ENCODE measurements at regions not wholly inside any gene's neighbourhood (a gene's known extent, or its start where the extent isn't known, plus 50 kb on each side); places are given as distances from the start of the nearest gene placed in this dataset.

GRCh38 chr2:239814861-239815601 lies 210.1 kb downstream of the NDUFA10 start:
- H3K27me3 ChIP-seq (ENCODE audit: insufficient read depth, low read length): no peaks in the 10 kb centered on the region
- H3K9me3 ChIP-seq (ENCODE audit: insufficient read depth, low read depth, low read length): no peaks in the 10 kb centered on the region
- H3K4me1 ChIP-seq (ENCODE audit: insufficient read depth, low read length): no peaks in the 10 kb centered on the region
- no peak overlapping the region for H3K9ac ChIP-seq (ENCODE audit: low read depth, low read length)
- H3K36me3 ChIP-seq (ENCODE audit: insufficient read depth, low read depth, low read length): no peaks in the 10 kb centered on the region
- H3K4me3 ChIP-seq (ENCODE audit: low read length): no peak overlapping the region
- no peak overlapping the region for H3K27ac ChIP-seq (ENCODE audit: low read length)

GRCh38 chr2:239814116-239814860 lies 210.9 kb downstream of the NDUFA10 start:
- Histone ChIP-seq H3K4me3 (ENCODE audit: low read length) (no peak overlapping the region), H3K9me3 (ENCODE audit: insufficient read depth, low read depth, low read length) (no peaks in the 10 kb centered on the region), H3K27me3 (ENCODE audit: insufficient read depth, low read length) (no peaks in the 10 kb centered on the region), H3K27ac (ENCODE audit: low read length) (no peak overlapping the region), H3K36me3 (ENCODE audit: insufficient read depth, low read depth, low read length) (no peaks in the 10 kb centered on the region), H3K4me1 (ENCODE audit: insufficient read depth, low read length) (no peaks in the 10 kb centered on the region), H3K9ac (ENCODE audit: low read depth, low read length) (no peak overlapping the region)

- no peaks in the 10 kb centered on the region for H3K4me1 ChIP-seq (ENCODE audit: insufficient read depth, low read length)
- H3K27me3 ChIP-seq (ENCODE audit: insufficient read depth, low read length): no peaks in the 10 kb centered on the region
- no peak overlapping the region for H3K9ac ChIP-seq (ENCODE audit: low read depth, low read length)
- no peak overlapping the region for H3K27ac ChIP-seq (ENCODE audit: low read length)
- H3K9me3 ChIP-seq (ENCODE audit: insufficient read depth, low read depth, low read length): no peaks in the 10 kb centered on the region
- no peaks in the 10 kb centered on the region for H3K36me3 ChIP-seq (ENCODE audit: insufficient read depth, low read depth, low read length)
- H3K4me3 ChIP-seq (ENCODE audit: low read length): no peak overlapping the region
These were observed 211.7 kb downstream of the NDUFA10 start for GRCh38 chr2:239813261-239814115.

GRCh38 chr2:239811806-239812560 lies 213.2 kb downstream of the NDUFA10 start:
- Histone ChIP-seq H3K4me3 (ENCODE audit: low read length) (no peak overlapping the region), H3K27me3 (ENCODE audit: insufficient read depth, low read length) (no peaks in the 10 kb centered on the region), H3K27ac (ENCODE audit: low read length) (no peak overlapping the region), H3K4me1 (ENCODE audit: insufficient read depth, low read length) (no peaks in the 10 kb centered on the region), H3K9me3 (ENCODE audit: insufficient read depth, low read depth, low read length) (no peaks in the 10 kb centered on the region), H3K9ac (ENCODE audit: low read depth, low read length) (no peak overlapping the region), H3K36me3 (ENCODE audit: insufficient read depth, low read depth, low read length) (no peaks in the 10 kb centered on the region)

- Histone ChIP-seq H3K27ac (ENCODE audit: low read length) (no peak overlapping the region), H3K9ac (ENCODE audit: low read depth, low read length) (no peak overlapping the region), H3K4me3 (ENCODE audit: low read length) (no peak overlapping the region), H3K9me3 (ENCODE audit: insufficient read depth, low read depth, low read length) (no peaks in the 10 kb centered on the region), H3K27me3 (ENCODE audit: insufficient read depth, low read length) (no peaks in the 10 kb centered on the region), H3K4me1 (ENCODE audit: insufficient read depth, low read length) (no peaks in the 10 kb centered on the region), H3K36me3 (ENCODE audit: insufficient read depth, low read depth, low read length) (no peaks in the 10 kb centered on the region)
These were observed 213.9 kb downstream of the NDUFA10 start for GRCh38 chr2:239811111-239811781.

- Histone ChIP-seq H3K9me3 (ENCODE audit: insufficient read depth, low read depth, low read length) (no peaks in the 10 kb centered on the region), H3K27ac (ENCODE audit: low read length) (no peak overlapping the region), H3K4me1 (ENCODE audit: insufficient read depth, low read length) (no peaks in the 10 kb centered on the region), H3K27me3 (ENCODE audit: insufficient read depth, low read length) (no peaks in the 10 kb centered on the region), H3K4me3 (ENCODE audit: low read length) (no peak overlapping the region), H3K9ac (ENCODE audit: low read depth, low read length) (no peak overlapping the region), H3K36me3 (ENCODE audit: insufficient read depth, low read depth, low read length) (no peaks in the 10 kb centered on the region)
These were observed 215.8 kb downstream of the NDUFA10 start for GRCh38 chr2:239809391-239809790.

DNA sequence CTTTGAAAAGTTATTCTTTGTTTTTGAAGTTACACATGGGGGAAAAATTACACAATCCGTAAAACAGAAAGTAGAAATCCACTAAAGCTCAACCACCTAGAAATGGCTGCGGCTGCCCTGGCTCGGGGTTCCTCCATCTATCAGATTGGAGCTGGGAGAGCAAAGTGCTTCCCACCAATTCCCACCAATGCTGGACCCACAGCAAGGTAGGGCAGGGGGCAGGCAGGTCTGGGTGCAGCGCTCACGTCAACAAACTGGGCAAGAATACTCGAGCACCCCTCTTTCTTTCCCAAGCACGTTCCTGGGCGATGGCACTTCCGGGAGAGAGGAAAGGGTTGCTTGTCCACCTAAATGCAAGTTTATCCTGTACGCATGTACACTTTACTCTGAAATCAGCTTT lies 217.6 kb downstream of the NDUFA10 start:
- Histone ChIP-seq H3K9me3 (ENCODE audit: insufficient read depth, low read depth, low read length) (no peaks in the 10 kb centered on the region), H3K36me3 (ENCODE audit: insufficient read depth, low read depth, low read length) (no peaks in the 10 kb centered on the region), H3K27me3 (ENCODE audit: insufficient read depth, low read length) (no peaks in the 10 kb centered on the region), H3K9ac (ENCODE audit: low read depth, low read length) (no peak overlapping the region), H3K4me1 (ENCODE audit: insufficient read depth, low read length) (no peaks in the 10 kb centered on the region), H3K27ac (ENCODE audit: low read length) (no peak overlapping the region), H3K4me3 (ENCODE audit: low read length) (no peak overlapping the region)

DNA sequence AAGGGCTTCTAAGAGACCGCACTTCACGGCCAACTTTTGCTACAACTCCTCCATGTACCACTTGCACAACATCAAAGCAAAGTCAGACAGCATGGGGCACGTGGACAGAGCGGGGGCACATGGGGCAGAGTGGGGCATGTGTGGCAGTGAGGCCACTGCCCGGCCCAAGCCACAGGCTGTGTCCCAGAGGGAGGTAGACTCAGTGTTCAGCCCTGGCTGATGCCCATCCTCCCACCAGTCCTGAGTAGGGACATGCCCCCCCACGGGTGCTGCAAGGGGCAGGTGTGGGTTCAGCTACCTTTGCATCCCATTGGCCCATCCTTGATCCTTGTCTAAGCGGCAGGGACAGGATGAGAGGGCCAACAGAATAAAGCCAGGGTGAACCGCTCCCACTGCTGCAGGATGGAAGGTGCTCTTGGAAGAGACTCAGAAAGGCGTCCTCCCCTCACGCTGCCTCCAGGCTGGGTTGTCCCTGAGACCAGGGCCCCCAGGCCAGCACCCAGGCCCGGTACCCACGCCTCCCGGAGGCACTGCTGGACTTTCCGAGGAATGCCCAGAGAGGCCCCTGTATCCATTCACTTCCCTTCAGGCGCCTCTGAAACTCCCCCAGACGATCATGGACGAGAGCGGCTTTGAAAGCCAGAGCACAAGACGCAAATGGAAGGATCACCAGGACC lies 218.2 kb downstream of the NDUFA10 start:
- H3K27ac ChIP-seq (ENCODE audit: low read length): no peak overlapping the region
- H3K4me3 ChIP-seq (ENCODE audit: low read length): no peak overlapping the region
- no peak overlapping the region for H3K9ac ChIP-seq (ENCODE audit: low read depth, low read length)
- H3K36me3 ChIP-seq (ENCODE audit: insufficient read depth, low read depth, low read length): no peaks in the 10 kb centered on the region
- H3K27me3 ChIP-seq (ENCODE audit: insufficient read depth, low read length): no peaks in the 10 kb centered on the region
- H3K9me3 ChIP-seq (ENCODE audit: insufficient read depth, low read depth, low read length): no peaks in the 10 kb centered on the region
- no peaks in the 10 kb centered on the region for H3K4me1 ChIP-seq (ENCODE audit: insufficient read depth, low read length)

DNA sequence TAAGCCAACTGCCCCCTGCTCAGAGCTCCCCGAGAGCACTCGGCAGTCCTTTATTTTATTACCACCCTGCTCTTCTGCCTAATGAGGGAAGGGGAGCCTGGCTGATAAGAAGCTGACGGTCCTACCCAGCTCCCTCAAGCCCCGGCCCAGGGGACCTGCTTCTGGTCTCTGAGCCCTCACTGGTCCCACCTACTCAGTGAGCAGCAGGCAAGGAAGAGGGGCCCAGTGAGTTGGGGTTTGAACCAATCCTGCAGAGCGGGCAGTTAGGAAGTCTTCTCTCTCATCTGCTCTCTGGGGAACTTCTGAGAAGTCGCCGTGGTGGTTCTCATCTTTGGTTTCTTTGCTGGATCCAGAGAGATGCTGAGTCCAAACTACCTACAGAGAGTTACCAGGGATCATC lies 218.9 kb downstream of the NDUFA10 start:
- H3K9ac ChIP-seq (ENCODE audit: low read depth, low read length): no peak overlapping the region
- no peak overlapping the region for H3K4me3 ChIP-seq (ENCODE audit: low read length)
- H3K27me3 ChIP-seq (ENCODE audit: insufficient read depth, low read length): no peaks in the 10 kb centered on the region
- H3K36me3 ChIP-seq (ENCODE audit: insufficient read depth, low read depth, low read length): no peaks in the 10 kb centered on the region
- no peaks in the 10 kb centered on the region for H3K4me1 ChIP-seq (ENCODE audit: insufficient read depth, low read length)
- H3K9me3 ChIP-seq (ENCODE audit: insufficient read depth, low read depth, low read length): no peaks in the 10 kb centered on the region
- no peak overlapping the region for H3K27ac ChIP-seq (ENCODE audit: low read length)

DNA sequence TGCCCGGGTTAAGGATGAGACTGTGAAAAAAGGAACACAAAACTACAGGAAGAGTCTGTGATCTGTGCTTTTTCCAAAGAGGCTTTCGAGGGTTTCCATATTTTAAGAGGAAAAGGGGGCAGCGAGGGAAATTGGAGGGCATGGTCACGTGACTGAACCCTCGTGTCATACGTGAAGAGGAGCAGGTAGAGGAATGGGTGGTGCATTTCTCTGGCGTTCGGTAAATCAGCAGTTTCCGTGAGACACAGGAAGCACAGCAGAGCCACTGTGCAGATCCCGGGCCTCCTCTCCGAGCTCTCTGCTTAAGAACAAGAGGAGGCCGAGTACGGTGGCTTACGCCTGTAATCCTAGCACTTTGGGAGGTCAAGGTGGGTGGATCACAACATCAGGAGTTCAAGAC lies 219.7 kb downstream of the NDUFA10 start:
- Histone ChIP-seq H3K27me3 (ENCODE audit: insufficient read depth, low read length) (no peaks in the 10 kb centered on the region), H3K27ac (ENCODE audit: low read length) (no peak overlapping the region), H3K9me3 (ENCODE audit: insufficient read depth, low read depth, low read length) (no peaks in the 10 kb centered on the region), H3K4me1 (ENCODE audit: insufficient read depth, low read length) (no peaks in the 10 kb centered on the region), H3K36me3 (ENCODE audit: insufficient read depth, low read depth, low read length) (no peaks in the 10 kb centered on the region), H3K4me3 (ENCODE audit: low read length) (no peak overlapping the region), H3K9ac (ENCODE audit: low read depth, low read length) (no peak overlapping the region)

Measured in iPS-20b (cell line).